ENCODE measurements at regions not wholly inside any gene's neighbourhood (a gene's known extent, or its start where the extent isn't known, plus 50 kb on each side); places are given as distances from the start of the nearest gene placed in this dataset.
"Not testable (repeated sequence)": the region's sequence is repeated elsewhere in the genome, so short reads cannot be mapped to it uniquely, and the experiment has no call there.

GRCh38 chr11:97902828-97903227, 1117.9 kb upstream of the CNTN5 start:
- H3K27me3 ChIP-seq (ENCODE audit: control insufficient read depth, insufficient read depth, low read length): no peaks in the 10 kb centered on the region
- H3K36me3 ChIP-seq (ENCODE audit: insufficient read depth, low read length): no peaks in the 10 kb centered on the region
- no peak overlapping the region for H3K9ac ChIP-seq (ENCODE audit: low read depth, low read length)
- no peaks in the 10 kb centered on the region for H3K4me1 ChIP-seq (ENCODE audit: control insufficient read depth, insufficient read depth, low read length)
- H3K4me2 ChIP-seq (ENCODE audit: low read length): no peak overlapping the region
- no peaks in the 10 kb centered on the region for H3K9me3 ChIP-seq (replicated peaks; ENCODE audit: low read length)
- no peak overlapping the region for H3K4me3 ChIP-seq (ENCODE audit: low read length)

GRCh38 chr11:97905101-97905500, 1115.6 kb upstream of the CNTN5 start:
- Histone ChIP-seq H3K9me3 (replicated peaks; ENCODE audit: low read length) (no peaks in the 10 kb centered on the region), H3K36me3 (ENCODE audit: insufficient read depth, low read length) (no peaks in the 10 kb centered on the region), H3K4me3 (ENCODE audit: low read length) (no peak overlapping the region), H3K9ac (ENCODE audit: low read depth, low read length) (no peak overlapping the region), H3K4me2 (ENCODE audit: low read length) (no peak overlapping the region), H3K4me1 (ENCODE audit: control insufficient read depth, insufficient read depth, low read length) (no peaks in the 10 kb centered on the region), H3K27me3 (ENCODE audit: control insufficient read depth, insufficient read depth, low read length) (no peaks in the 10 kb centered on the region)

GRCh38 chr11:97905671-97906070, 1115.1 kb upstream of the CNTN5 start:
- Histone ChIP-seq H3K9ac (ENCODE audit: low read depth, low read length) (no peak overlapping the region), H3K4me1 (ENCODE audit: control insufficient read depth, insufficient read depth, low read length) (no peaks in the 10 kb centered on the region), H3K9me3 (replicated peaks; ENCODE audit: low read length) (no peaks in the 10 kb centered on the region), H3K36me3 (ENCODE audit: insufficient read depth, low read length) (no peaks in the 10 kb centered on the region), H3K4me3 (ENCODE audit: low read length) (no peak overlapping the region), H3K4me2 (ENCODE audit: low read length) (no peak overlapping the region), H3K27me3 (ENCODE audit: control insufficient read depth, insufficient read depth, low read length) (no peaks in the 10 kb centered on the region)

GRCh38 chr11:97908354-97908753, 1112.4 kb upstream of the CNTN5 start:
- H3K4me1 ChIP-seq (ENCODE audit: control insufficient read depth, insufficient read depth, low read length): no peaks in the 10 kb centered on the region
- H3K4me2 ChIP-seq (ENCODE audit: low read length): no peak overlapping the region

GRCh38 chr11:97909614-97910399, 1110.9 kb upstream of the CNTN5 start:
- no peaks in the 10 kb centered on the region for H3K9me3 ChIP-seq (replicated peaks; ENCODE audit: low read length)
- no peak overlapping the region for H3K4me3 ChIP-seq (ENCODE audit: low read length)

More at GRCh38 chr11:97908354-97908753, 1112.4 kb upstream of the CNTN5 start:
- no peak overlapping the region for H3K4me3 ChIP-seq (ENCODE audit: low read length)
- no peaks in the 10 kb centered on the region for H3K27me3 ChIP-seq (ENCODE audit: control insufficient read depth, insufficient read depth, low read length)
- H3K36me3 ChIP-seq (ENCODE audit: insufficient read depth, low read length): no peaks in the 10 kb centered on the region
- H3K9ac ChIP-seq (ENCODE audit: low read depth, low read length): no peak overlapping the region
- no peaks in the 10 kb centered on the region for H3K9me3 ChIP-seq (replicated peaks; ENCODE audit: low read length)

GRCh38 chr11:97912629-97913028, 1108.1 kb upstream of the CNTN5 start:
- Histone ChIP-seq H3K9me3 (replicated peaks; ENCODE audit: low read length) (no peaks in the 10 kb centered on the region), H3K9ac (ENCODE audit: low read depth, low read length) (no peak overlapping the region), H3K4me3 (ENCODE audit: low read length) (no peak overlapping the region), H3K36me3 (ENCODE audit: insufficient read depth, low read length) (no peaks in the 10 kb centered on the region), H3K4me2 (ENCODE audit: low read length) (no peak overlapping the region), H3K4me1 (ENCODE audit: control insufficient read depth, insufficient read depth, low read length) (no peaks in the 10 kb centered on the region), H3K27me3 (ENCODE audit: control insufficient read depth, insufficient read depth, low read length) (no peaks in the 10 kb centered on the region)

More at GRCh38 chr11:97909614-97910399, 1110.9 kb upstream of the CNTN5 start:
- no peak overlapping the region for H3K9ac ChIP-seq (ENCODE audit: low read depth, low read length)
- no peaks in the 10 kb centered on the region for H3K27me3 ChIP-seq (ENCODE audit: control insufficient read depth, insufficient read depth, low read length)
- H3K4me1 ChIP-seq (ENCODE audit: control insufficient read depth, insufficient read depth, low read length): no peaks in the 10 kb centered on the region
- no peak overlapping the region for H3K4me2 ChIP-seq (ENCODE audit: low read length)
- no peaks in the 10 kb centered on the region for H3K36me3 ChIP-seq (ENCODE audit: insufficient read depth, low read length)

- H3K4me1 ChIP-seq (ENCODE audit: control insufficient read depth, insufficient read depth, low read length); H3K9me3 ChIP-seq (replicated peaks; ENCODE audit: low read length); H3K4me2 ChIP-seq (ENCODE audit: low read length); H3K36me3 ChIP-seq (ENCODE audit: insufficient read depth, low read length); H3K4me3 ChIP-seq (ENCODE audit: low read length); H3K9ac ChIP-seq (ENCODE audit: low read depth, low read length); H3K27me3 ChIP-seq (ENCODE audit: control insufficient read depth, insufficient read depth, low read length): not testable (repeated sequence)
Measured at GRCh38 chr11:97922933-97923332, 1097.8 kb upstream of the CNTN5 start.

- no peaks in the 10 kb centered on the region for H3K36me3 ChIP-seq (ENCODE audit: insufficient read depth, low read length)
- H3K27me3 ChIP-seq (ENCODE audit: control insufficient read depth, insufficient read depth, low read length): no peaks in the 10 kb centered on the region
- H3K4me2 ChIP-seq (ENCODE audit: low read length): no peak overlapping the region
- H3K4me1 ChIP-seq (ENCODE audit: control insufficient read depth, insufficient read depth, low read length): no peaks in the 10 kb centered on the region
- H3K9me3 ChIP-seq (replicated peaks; ENCODE audit: low read length): no peaks in the 10 kb centered on the region
- no peak overlapping the region for H3K4me3 ChIP-seq (ENCODE audit: low read length)
- no peak overlapping the region for H3K9ac ChIP-seq (ENCODE audit: low read depth, low read length)
Measured at GRCh38 chr11:97934572-97935208, 1086.1 kb upstream of the CNTN5 start.

- H3K4me3 ChIP-seq (ENCODE audit: low read length): no peak overlapping the region
- no peaks in the 10 kb centered on the region for H3K36me3 ChIP-seq (ENCODE audit: insufficient read depth, low read length)
- no peak overlapping the region for H3K9ac ChIP-seq (ENCODE audit: low read depth, low read length)
- H3K27me3 ChIP-seq (ENCODE audit: control insufficient read depth, insufficient read depth, low read length): no peaks in the 10 kb centered on the region
- no peaks in the 10 kb centered on the region for H3K9me3 ChIP-seq (replicated peaks; ENCODE audit: low read length)
- H3K4me1 ChIP-seq (ENCODE audit: control insufficient read depth, insufficient read depth, low read length): no peaks in the 10 kb centered on the region
- no peak overlapping the region for H3K4me2 ChIP-seq (ENCODE audit: low read length)
Measured at GRCh38 chr11:97937501-97937900, 1083.2 kb upstream of the CNTN5 start.

GRCh38 chr11:97938789-97939188, 1082.0 kb upstream of the CNTN5 start:
- Histone ChIP-seq H3K9ac (ENCODE audit: low read depth, low read length) (no peak overlapping the region), H3K4me2 (ENCODE audit: low read length) (no peak overlapping the region), H3K4me3 (ENCODE audit: low read length) (no peak overlapping the region), H3K4me1 (ENCODE audit: control insufficient read depth, insufficient read depth, low read length) (no peaks in the 10 kb centered on the region), H3K9me3 (replicated peaks; ENCODE audit: low read length) (no peaks in the 10 kb centered on the region), H3K27me3 (ENCODE audit: control insufficient read depth, insufficient read depth, low read length) (no peaks in the 10 kb centered on the region), H3K36me3 (ENCODE audit: insufficient read depth, low read length) (no peaks in the 10 kb centered on the region)

- H3K4me1 ChIP-seq (ENCODE audit: control insufficient read depth, insufficient read depth, low read length): no peaks in the 10 kb centered on the region
- H3K4me3 ChIP-seq (ENCODE audit: low read length): no peak overlapping the region
- no peaks in the 10 kb centered on the region for H3K9me3 ChIP-seq (replicated peaks; ENCODE audit: low read length)
- H3K9ac ChIP-seq (ENCODE audit: low read depth, low read length): no peak overlapping the region
- H3K4me2 ChIP-seq (ENCODE audit: low read length): no peak overlapping the region
- no peaks in the 10 kb centered on the region for H3K27me3 ChIP-seq (ENCODE audit: control insufficient read depth, insufficient read depth, low read length)
- H3K36me3 ChIP-seq (ENCODE audit: insufficient read depth, low read length): no peaks in the 10 kb centered on the region
Measured at GRCh38 chr11:97943493-97943892, 1077.3 kb upstream of the CNTN5 start.

- Histone ChIP-seq H3K27me3 (ENCODE audit: control insufficient read depth, insufficient read depth, low read length) (no peaks in the 10 kb centered on the region), H3K4me2 (ENCODE audit: low read length) (no peak overlapping the region), H3K9me3 (replicated peaks; ENCODE audit: low read length) (no peaks in the 10 kb centered on the region), H3K9ac (ENCODE audit: low read depth, low read length) (no peak overlapping the region), H3K4me1 (ENCODE audit: control insufficient read depth, insufficient read depth, low read length) (no peaks in the 10 kb centered on the region), H3K36me3 (ENCODE audit: insufficient read depth, low read length) (no peaks in the 10 kb centered on the region), H3K4me3 (ENCODE audit: low read length) (no peak overlapping the region)
Measured at GRCh38 chr11:97948793-97949192, 1072.0 kb upstream of the CNTN5 start.

All from skeletal muscle satellite cell (primary cell).